ENCODE measurements at regions not wholly inside any gene's neighbourhood (a gene's known extent, or its start where the extent isn't known, plus 50 kb on each side); places are given as distances from the start of the nearest gene placed in this dataset.

- H3K4me2 ChIP-seq (ENCODE audit: low read length), result no peak overlapping the region
- no peaks in the 10 kb centered on the region for H4K20me1 ChIP-seq (ENCODE audit: control insufficient read depth, insufficient read depth, low read depth, low read length)
- H3F3A ChIP-seq (ENCODE audit: control insufficient read depth, insufficient read depth), result no peaks in the 10 kb centered on the region
- H3K27ac ChIP-seq (ENCODE audit: low read depth, low read length), result no peak overlapping the region
- H3K36me3 ChIP-seq (ENCODE audit: control insufficient read depth, low read length), result no peaks in the 10 kb centered on the region
- no peaks in the 10 kb centered on the region for H3K9me2 ChIP-seq (replicated peaks; ENCODE audit: control insufficient read depth, low read length)
- H3K4me3 ChIP-seq (ENCODE audit: low read length), result no peak overlapping the region
- TF ChIP-seq EZH2phosphoT487 (IDR thresholded peaks at IDR 0.05; ENCODE audit: borderline replicate concordance, low read length) (no peak), CTCF (IDR thresholded peaks at IDR 0.05; ENCODE audit: low read depth, low read length, poor library complexity, severe bottlenecking) (no peak)
- H3K79me2 ChIP-seq (ENCODE audit: control insufficient read depth, low read length), result no peaks in the 10 kb centered on the region
- H3K9me3 ChIP-seq (ENCODE audit: control insufficient read depth, insufficient read depth, low read length), result no peaks in the 10 kb centered on the region
- no peaks in the 10 kb centered on the region for H3K4me1 ChIP-seq (ENCODE audit: control insufficient read depth, low read length)
- no peaks in the 10 kb centered on the region for H3K27me3 ChIP-seq (ENCODE audit: control insufficient read depth, low read length)
Observed at GRCh38 chr10:3532644-3533043, 252.4 kb downstream of the KLF6 start.

DNA sequence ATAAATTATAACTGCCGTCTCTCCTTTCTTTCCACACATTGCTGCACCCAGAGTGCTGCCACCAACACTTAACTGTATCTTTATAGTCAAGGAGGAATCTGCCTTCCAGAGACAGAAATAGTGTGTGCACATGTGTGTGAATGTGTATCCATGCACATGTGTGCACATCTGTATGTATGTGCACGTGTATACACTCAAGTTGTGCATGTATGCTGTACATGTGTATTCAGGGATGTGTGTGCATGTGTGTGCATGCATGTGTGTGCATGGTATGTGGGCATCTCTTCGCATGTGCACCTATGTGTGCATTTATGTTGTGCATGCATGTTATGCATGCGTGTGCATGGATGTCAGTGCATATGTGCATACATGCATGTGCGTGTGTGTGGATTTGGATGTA lies 253.3 kb downstream of the KLF6 start:
- Histone ChIP-seq H3K27ac (ENCODE audit: low read depth, low read length) (no peak overlapping the region), H3K9me3 (ENCODE audit: control insufficient read depth, insufficient read depth, low read length) (no peaks in the 10 kb centered on the region), H3K4me2 (ENCODE audit: low read length) (no peak overlapping the region), H4K20me1 (ENCODE audit: control insufficient read depth, insufficient read depth, low read depth, low read length) (no peaks in the 10 kb centered on the region), H3K27me3 (ENCODE audit: control insufficient read depth, low read length) (no peaks in the 10 kb centered on the region), H3K9me2 (replicated peaks; ENCODE audit: control insufficient read depth, low read length) (no peaks in the 10 kb centered on the region), H3F3A (ENCODE audit: control insufficient read depth, insufficient read depth) (no peaks in the 10 kb centered on the region), H3K4me1 (ENCODE audit: control insufficient read depth, low read length) (no peaks in the 10 kb centered on the region), H3K36me3 (ENCODE audit: control insufficient read depth, low read length) (no peaks in the 10 kb centered on the region), H3K4me3 (ENCODE audit: low read length) (no peak overlapping the region), H3K79me2 (ENCODE audit: control insufficient read depth, low read length) (no peaks in the 10 kb centered on the region)
- TF ChIP-seq CTCF (IDR thresholded peaks at IDR 0.05; ENCODE audit: low read depth, low read length, poor library complexity, severe bottlenecking) (no peak), EZH2phosphoT487 (IDR thresholded peaks at IDR 0.05; ENCODE audit: borderline replicate concordance, low read length) (no peak)

- Histone ChIP-seq H3K4me3 (ENCODE audit: low read length) (no peak overlapping the region), H3K27ac (ENCODE audit: low read depth, low read length) (no peak overlapping the region), H3F3A (ENCODE audit: control insufficient read depth, insufficient read depth) (no peaks in the 10 kb centered on the region), H3K4me1 (ENCODE audit: control insufficient read depth, low read length) (no peaks in the 10 kb centered on the region), H3K9me3 (ENCODE audit: control insufficient read depth, insufficient read depth, low read length) (no peaks in the 10 kb centered on the region), H3K27me3 (ENCODE audit: control insufficient read depth, low read length) (no peaks in the 10 kb centered on the region), H3K36me3 (ENCODE audit: control insufficient read depth, low read length) (no peaks in the 10 kb centered on the region), H3K9me2 (replicated peaks; ENCODE audit: control insufficient read depth, low read length) (no peaks in the 10 kb centered on the region), H3K79me2 (ENCODE audit: control insufficient read depth, low read length) (no peaks in the 10 kb centered on the region), H3K4me2 (ENCODE audit: low read length) (no peak overlapping the region), H4K20me1 (ENCODE audit: control insufficient read depth, insufficient read depth, low read depth, low read length) (no peaks in the 10 kb centered on the region)
- no peak for TF ChIP-seq EZH2phosphoT487 (IDR thresholded peaks at IDR 0.05; ENCODE audit: borderline replicate concordance, low read length)
- no peak for TF ChIP-seq CTCF (IDR thresholded peaks at IDR 0.05; ENCODE audit: low read depth, low read length, poor library complexity, severe bottlenecking)
Observed at GRCh38 chr10:3530783-3531645, 254.0 kb downstream of the KLF6 start.
